GM21786 (cell line): ENCODE measurements at regions not wholly inside any gene's neighbourhood (a gene's known extent, or its start where the extent isn't known, plus 50 kb on each side); places are given as distances from the start of the nearest gene placed in this dataset.
A peak's percentile ranks its signal among the peaks of the same experiment; 100 is the strongest.

ENCODE experiments used
- ATAC-seq: cut with Tn5 transposase; IDR thresholded peaks from one replicate; pipeline ENCODE4 v1.9.1; 2021; ENCODE audit not compliant: unreplicated experiment

GRCh38 chrX:42624524-42624923, 153.4 kb downstream of the PPP1R2C start:
- ATAC-seq, result no peak

- no peak for ATAC-seq
These were observed 158.9 kb downstream of the PPP1R2C start for GRCh38 chrX:42619068-42619467.

GRCh38 chrX:42616981-42617380, 161.0 kb downstream of the PPP1R2C start:
- peak; percentile 55 for ATAC-seq

- ATAC-seq, result no peak
These were observed 162.8 kb downstream of the PPP1R2C start for GRCh38 chrX:42615161-42615563.

- ATAC-seq, result no peak
These were observed 171.4 kb downstream of the PPP1R2C start for GRCh38 chrX:42606591-42606990.

- ATAC-seq, result no peak
These were observed 173.7 kb downstream of the PPP1R2C start for GRCh38 chrX:42604302-42604701.

GRCh38 chrX:42603016-42603415, 174.9 kb downstream of the PPP1R2C start:
- no peak for ATAC-seq

- no peak for ATAC-seq
These were observed 175.4 kb downstream of the PPP1R2C start for GRCh38 chrX:42602566-42602965.

GRCh38 chrX:42602136-42602535, 175.8 kb downstream of the PPP1R2C start:
- no peak for ATAC-seq

GRCh38 chrX:42597481-42597880, 180.5 kb downstream of the PPP1R2C start:
- ATAC-seq, result no peak

GRCh38 chrX:42585842-42586621, 191.9 kb downstream of the PPP1R2C start:
- no peak for ATAC-seq

- ATAC-seq, result no peak
These were observed 200.0 kb downstream of the PPP1R2C start for GRCh38 chrX:42577936-42578470.

GRCh38 chrX:42567268-42567667, 210.7 kb downstream of the PPP1R2C start:
- ATAC-seq, result no peak

GRCh38 chrX:42565739-42566138, 212.2 kb downstream of the PPP1R2C start:
- ATAC-seq, result no peak

GRCh38 chrX:42546800-42547199, 231.2 kb downstream of the PPP1R2C start:
- ATAC-seq, result no peak

GRCh38 chrX:42544883-42545282, 233.1 kb downstream of the PPP1R2C start:
- no peak for ATAC-seq

GRCh38 chrX:42541554-42541953, 236.4 kb downstream of the PPP1R2C start:
- no peak for ATAC-seq

- ATAC-seq, result no peak
These were observed 237.8 kb downstream of the PPP1R2C start for GRCh38 chrX:42540146-42540545.

- no peak for ATAC-seq
These were observed 239.6 kb downstream of the PPP1R2C start for GRCh38 chrX:42538405-42538804.

GRCh38 chrX:42536286-42536685, 241.7 kb downstream of the PPP1R2C start:
- ATAC-seq, result no peak

- ATAC-seq, result no peak
These were observed 242.7 kb downstream of the PPP1R2C start for GRCh38 chrX:42535233-42535632.

- ATAC-seq, result no peak
These were observed 244.2 kb downstream of the PPP1R2C start for GRCh38 chrX:42533761-42534160.

GRCh38 chrX:42531441-42531840, 246.5 kb downstream of the PPP1R2C start:
- no peak for ATAC-seq
